Omental fat pad (tissue), 3 donors: ENCODE measurements at regions not wholly inside any gene's neighbourhood (a gene's known extent, or its start where the extent isn't known, plus 50 kb on each side); places are given as distances from the start of the nearest gene placed in this dataset. TPM values are rescaled to one million over a fixed set of nuclear protein-coding genes. Genes with fewer than 3 reads are reported as not detected.
"Not testable (repeated sequence)": the region's sequence is repeated elsewhere in the genome, so short reads cannot be mapped to it uniquely, and the experiment has no call there.

Source experiments
- ATAC-seq: fragments of 150-250 bp; one replicate; pipeline ENCODE4 v1.9.1; 2016; ENCODE audit warnings: mild to moderate bottlenecking, moderate library complexity; ENCODE audit not compliant: low FRiP score
- DNase-seq: peaks from one replicate; pipeline ENCODE4 v3.0.0-alpha.2; 2019; ENCODE audit warnings: low spot score
- CTCF ChIP-seq, 3 donors: fragments of 450-650 bp; IDR thresholded peaks; one replicate each; pipeline ENCODE4 v1.5.1; 2016 to 2017; ENCODE audit warnings: antibody characterized with exemption in 3 of 3, mild to moderate bottlenecking in 3 of 3, moderate library complexity in 2 of 3
- small RNA-seq: library from RNA; depleted of rRNA; stranded (forward); fragments of <200 nt; gene quantifications from one replicate; pipeline ENCODE3, GENCODE V24; 2016

DNA sequence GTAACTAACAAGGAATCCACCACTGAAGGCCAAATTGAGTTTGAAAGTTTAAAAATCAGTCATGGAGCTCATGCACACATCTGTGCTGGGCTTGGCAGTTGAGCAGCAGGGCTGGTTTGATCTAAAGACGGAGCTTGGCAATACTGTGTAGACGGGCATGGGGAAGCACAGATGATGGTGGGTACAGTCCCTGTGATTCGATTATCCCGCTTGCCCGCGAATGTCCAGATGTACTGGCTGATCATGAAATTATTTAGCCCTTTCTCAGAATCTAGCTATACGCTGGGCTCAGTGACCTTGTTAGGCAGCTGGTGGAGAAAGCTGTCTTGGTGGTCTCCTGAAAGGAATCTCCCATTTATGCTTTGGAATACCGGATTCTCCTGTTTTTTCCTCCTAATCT, 74.8 kb upstream of the SOX11 start:
- DNase-seq: no peak
- no peak for ATAC-seq
- no peak for TF ChIP-seq CTCF (IDR thresholded peaks at IDR 0.05)

DNA sequence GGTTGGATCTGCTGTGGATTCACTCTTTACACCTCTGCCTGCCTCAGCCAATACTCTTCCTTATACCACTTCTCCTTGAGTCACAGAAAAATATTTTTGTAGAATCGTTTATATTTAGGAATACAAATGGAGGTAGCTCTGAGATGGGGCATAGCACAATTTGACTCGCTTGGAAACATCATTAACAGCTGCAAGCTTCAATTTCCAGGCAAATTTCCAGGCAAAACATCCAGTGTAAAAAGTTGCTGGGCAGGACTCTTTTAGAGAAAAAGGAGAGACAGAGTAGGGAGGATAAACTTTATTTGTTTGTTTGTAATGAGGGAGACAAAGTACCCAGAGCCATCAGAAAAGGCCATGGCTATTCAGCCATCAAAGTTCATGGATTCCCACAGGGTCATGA, 74.4 kb upstream of the SOX11 start:
- no peak for TF ChIP-seq CTCF (IDR thresholded peaks at IDR 0.05)
- ATAC-seq: no peak

DNA sequence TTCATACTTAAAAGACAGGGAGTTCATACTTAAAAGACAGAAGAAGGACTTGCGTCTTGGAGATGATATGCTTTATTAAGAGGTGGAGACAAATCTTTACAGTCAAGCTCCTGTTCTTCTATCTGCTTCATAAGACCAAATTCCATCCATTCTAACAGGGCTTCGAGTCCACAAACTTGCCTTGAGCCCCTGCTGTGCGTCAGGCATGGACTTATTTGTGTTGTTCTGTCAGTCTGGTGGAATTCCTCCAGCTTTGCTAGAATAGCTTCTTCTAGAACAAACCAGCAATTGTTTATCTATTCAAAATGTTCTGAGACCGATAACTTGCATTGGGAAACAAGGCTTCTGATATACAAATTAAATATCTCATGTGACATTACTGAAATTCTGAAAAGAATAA, 73.9 kb upstream of the SOX11 start:
- no peak for ATAC-seq
- no peak for TF ChIP-seq CTCF (IDR thresholded peaks at IDR 0.05)
- no peak for DNase-seq

More for the DNA sequence above, 74.4 kb upstream of the SOX11 start:
- no peak for DNase-seq

GRCh38 chr2:5625556-5626065, 66.6 kb upstream of the SOX11 start:
- ATAC-seq, DNase-seq: not testable (repeated sequence)

DNA sequence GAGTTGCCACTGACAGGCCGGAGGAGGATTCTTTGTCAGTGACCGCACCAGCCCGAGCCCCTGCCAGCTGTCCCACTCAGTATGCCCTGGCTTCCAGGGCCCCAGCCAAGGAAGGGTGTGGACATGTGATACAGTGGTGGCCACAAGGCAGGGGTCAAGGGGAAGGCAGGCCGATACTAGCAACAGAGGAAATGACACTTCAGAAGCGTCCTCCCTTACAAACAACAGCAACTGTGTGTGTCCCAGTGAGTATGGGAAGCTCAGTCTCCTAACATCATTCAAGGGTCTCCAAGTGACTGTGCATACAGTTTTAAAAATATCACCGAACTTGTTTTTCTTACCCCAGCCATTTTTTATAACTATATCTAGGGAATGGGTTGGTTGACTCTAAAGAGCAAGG, 63.7 kb upstream of the SOX11 start:
- ATAC-seq, DNase-seq: not testable (repeated sequence)

GRCh38 chr2:5629510-5629909, 62.7 kb upstream of the SOX11 start:
- ATAC-seq, DNase-seq: not testable (repeated sequence)

DNA sequence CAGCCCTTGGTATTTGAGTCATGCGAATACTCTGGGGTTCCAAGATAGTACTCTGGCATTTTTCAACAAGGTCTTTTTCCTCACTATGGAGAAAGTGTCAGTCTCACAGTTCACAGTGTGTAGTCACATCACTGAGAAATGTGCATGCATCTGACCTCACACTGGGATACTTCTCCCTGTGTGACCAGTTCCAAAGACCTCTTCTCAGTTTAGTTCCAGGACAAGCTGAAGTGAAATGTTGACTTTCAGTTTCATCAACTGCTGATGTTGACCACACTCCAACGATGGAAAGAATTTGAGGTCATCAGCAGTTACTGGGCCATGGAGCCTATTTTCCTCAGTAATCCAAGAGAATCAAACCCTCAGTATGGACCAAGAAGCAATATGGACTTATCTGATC, 55.1 kb upstream of the SOX11 start:
- not testable (repeated sequence) for ATAC-seq, DNase-seq

Small RNAs in the stretch of these regions (small RNA-seq; reads per million reads assigned to genes)
- not detected for gene RF00322
- not detected for gene RNU6-649P
